ENCODE measurements at regions not wholly inside any gene's neighbourhood (a gene's known extent, or its start where the extent isn't known, plus 50 kb on each side); places are given as distances from the start of the nearest gene placed in this dataset.

DNA sequence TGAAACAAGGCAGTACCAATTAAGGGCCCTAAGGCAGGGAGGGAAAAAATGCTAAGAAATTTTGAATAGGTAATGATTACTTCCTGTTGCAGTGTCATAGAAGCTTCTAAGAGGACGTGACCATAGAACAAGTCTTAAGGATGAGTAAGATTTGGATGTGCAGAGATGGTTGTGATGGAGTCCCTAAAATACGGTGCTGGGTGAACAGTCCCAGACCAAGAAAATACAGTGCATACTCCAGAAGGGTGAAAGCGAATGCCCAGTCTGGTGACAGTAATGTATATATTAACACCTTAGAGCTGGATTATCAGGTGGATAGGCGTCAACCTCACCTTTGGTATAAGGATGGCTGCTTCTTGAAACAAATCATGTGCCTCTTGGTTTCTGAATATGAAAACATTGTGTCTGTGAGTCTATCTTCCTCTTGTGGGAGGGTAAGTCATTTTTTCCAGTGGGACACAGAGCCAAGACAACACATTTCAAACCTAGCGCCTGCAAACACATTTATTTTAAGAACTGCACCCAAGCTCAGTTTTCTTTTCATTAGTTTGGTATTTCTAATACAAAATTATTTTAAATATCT is 101.2 kb upstream of the TP63 start:
- H3K4me1 ChIP-seq (ENCODE audit: control insufficient read depth in 2 of 2, insufficient read depth in 2 of 2, low read length in 1 of 2) = peaks cover 0 to 2% of the 10 kb centered on the region in 2 donors
- H3K27ac ChIP-seq (ENCODE audit: low read depth in 2 of 2, low read length in 1 of 2) = no peak overlapping the region
- no peak overlapping the region for H3K4me3 ChIP-seq (ENCODE audit: low read depth in 1 of 2, low read length in 2 of 2)
- no peaks in the 10 kb centered on the region for H3K36me3 ChIP-seq (ENCODE audit: control insufficient read depth in 2 of 2, insufficient read depth in 2 of 2, low read length in 1 of 2)
- 83% methylated on average over 5 of the region's 5 CpGs for WGBS, 2 donors
- no peaks in the 10 kb centered on the region for H3K27me3 ChIP-seq (ENCODE audit: control insufficient read depth in 1 of 2, insufficient read depth in 2 of 2, low read length in 2 of 2)
- H3K9me3 ChIP-seq (ENCODE audit: control insufficient read depth in 2 of 2, insufficient read depth in 1 of 2, low read depth in 1 of 2, low read length in 1 of 2) = peaks cover 0 to 3% of the 10 kb centered on the region in 2 donors

DNA sequence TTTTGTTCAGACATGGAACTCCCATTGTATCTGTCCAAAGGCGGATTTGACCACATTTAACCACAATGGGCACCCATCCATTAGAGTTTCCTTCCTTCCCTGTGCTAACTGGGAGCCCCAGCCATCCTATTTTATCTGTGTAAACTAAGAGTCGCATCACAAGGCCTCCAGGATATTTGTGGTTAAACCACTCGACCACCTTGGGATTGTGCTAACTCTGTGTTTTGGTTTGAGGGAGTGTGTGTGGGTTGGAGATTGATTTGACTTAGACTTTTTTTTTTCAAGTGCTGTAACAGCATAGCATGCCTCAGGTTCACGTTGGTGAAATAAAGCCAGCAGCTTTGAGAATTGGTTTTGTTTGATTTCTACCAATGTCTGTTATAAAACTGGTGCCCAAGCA is 100.4 kb upstream of the TP63 start:
- no peaks in the 10 kb centered on the region for H3K9me3 ChIP-seq (ENCODE audit: control insufficient read depth in 2 of 2, insufficient read depth in 1 of 2, low read depth in 1 of 2, low read length in 1 of 2)
- WGBS, 2 donors = 43 to 49% methylated on average over 4 of the region's 4 CpGs

DNA sequence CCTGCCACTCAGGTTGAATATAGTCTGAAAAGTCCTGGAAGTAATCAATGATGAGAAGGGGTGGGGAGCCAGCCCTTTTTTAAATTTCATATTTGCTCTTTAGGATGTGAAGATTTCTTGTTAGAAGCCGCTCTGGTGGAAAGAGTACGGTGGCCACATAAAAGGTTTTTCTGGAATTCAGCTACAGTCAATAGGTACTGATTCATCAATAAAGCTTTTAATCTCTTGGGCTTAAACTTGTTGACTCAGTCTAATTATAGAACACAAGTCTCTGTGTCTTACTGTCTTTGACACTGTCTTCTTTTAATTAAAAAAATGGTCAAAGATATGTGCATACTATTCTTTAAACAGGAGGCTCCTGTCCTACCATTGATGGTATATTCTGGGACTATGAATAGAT is 99.9 kb upstream of the TP63 start:
- H3K27ac ChIP-seq (ENCODE audit: low read depth in 2 of 2, low read length in 1 of 2) = no peak overlapping the region
- WGBS, 2 donors = 48 to 55% methylated on average over 2 of the region's 2 CpGs
- no peak overlapping the region for H3K4me3 ChIP-seq (ENCODE audit: low read depth in 1 of 2, low read length in 2 of 2)
- H3K4me1 ChIP-seq (ENCODE audit: control insufficient read depth in 2 of 2, insufficient read depth in 2 of 2, low read length in 1 of 2) = peaks cover 0 to 2% of the 10 kb centered on the region in 2 donors
- H3K27me3 ChIP-seq (ENCODE audit: control insufficient read depth in 1 of 2, insufficient read depth in 2 of 2, low read length in 2 of 2) = no peaks in the 10 kb centered on the region
- H3K36me3 ChIP-seq (ENCODE audit: control insufficient read depth in 2 of 2, insufficient read depth in 2 of 2, low read length in 1 of 2) = no peaks in the 10 kb centered on the region
- H3K9me3 ChIP-seq (ENCODE audit: control insufficient read depth in 2 of 2, insufficient read depth in 1 of 2, low read depth in 1 of 2, low read length in 1 of 2) = no peaks in the 10 kb centered on the region

More for the DNA sequence above, 100.4 kb upstream of the TP63 start:
- H3K4me3 ChIP-seq (ENCODE audit: low read depth in 1 of 2, low read length in 2 of 2) = no peak overlapping the region
- peaks cover 0 to 2% of the 10 kb centered on the region in 2 donors for H3K4me1 ChIP-seq (ENCODE audit: control insufficient read depth in 2 of 2, insufficient read depth in 2 of 2, low read length in 1 of 2)
- H3K36me3 ChIP-seq (ENCODE audit: control insufficient read depth in 2 of 2, insufficient read depth in 2 of 2, low read length in 1 of 2) = no peaks in the 10 kb centered on the region
- no peaks in the 10 kb centered on the region for H3K27me3 ChIP-seq (ENCODE audit: control insufficient read depth in 1 of 2, insufficient read depth in 2 of 2, low read length in 2 of 2)
- H3K27ac ChIP-seq (ENCODE audit: low read depth in 2 of 2, low read length in 1 of 2) = no peak overlapping the region

DNA sequence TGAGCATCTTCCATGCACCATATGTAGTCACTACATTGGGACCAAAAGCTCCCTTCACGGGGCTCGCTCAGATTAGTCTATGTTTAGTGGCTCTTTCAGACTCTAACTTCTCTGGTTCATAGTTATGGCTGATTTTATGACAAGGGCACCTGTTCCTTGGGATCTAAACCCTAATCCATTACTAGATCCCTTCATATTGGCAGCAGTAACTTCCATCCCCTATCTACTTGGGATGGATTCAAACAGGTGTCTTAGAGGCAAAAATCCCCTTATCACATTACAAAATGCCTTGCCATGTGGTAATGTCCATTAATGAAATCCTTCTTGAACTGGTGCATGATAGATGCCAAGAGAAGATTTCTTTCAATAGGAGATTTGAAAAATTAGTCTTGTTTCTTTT is 96.7 kb upstream of the TP63 start:
- H3K27ac ChIP-seq (ENCODE audit: low read depth in 2 of 2, low read length in 1 of 2) = no peak overlapping the region
- peaks cover 0 to 2% of the 10 kb centered on the region in 2 donors for H3K4me1 ChIP-seq (ENCODE audit: control insufficient read depth in 2 of 2, insufficient read depth in 2 of 2, low read length in 1 of 2)
- no peaks in the 10 kb centered on the region for H3K9me3 ChIP-seq (ENCODE audit: control insufficient read depth in 2 of 2, insufficient read depth in 1 of 2, low read depth in 1 of 2, low read length in 1 of 2)
- H3K36me3 ChIP-seq (ENCODE audit: control insufficient read depth in 2 of 2, insufficient read depth in 2 of 2, low read length in 1 of 2) = no peaks in the 10 kb centered on the region
- no peaks in the 10 kb centered on the region for H3K27me3 ChIP-seq (ENCODE audit: control insufficient read depth in 1 of 2, insufficient read depth in 2 of 2, low read length in 2 of 2)
- no peak overlapping the region for H3K4me3 ChIP-seq (ENCODE audit: low read depth in 1 of 2, low read length in 2 of 2)
- WGBS, 2 donors = 90 to 98% methylated on average over 2 of the region's 2 CpGs

DNA sequence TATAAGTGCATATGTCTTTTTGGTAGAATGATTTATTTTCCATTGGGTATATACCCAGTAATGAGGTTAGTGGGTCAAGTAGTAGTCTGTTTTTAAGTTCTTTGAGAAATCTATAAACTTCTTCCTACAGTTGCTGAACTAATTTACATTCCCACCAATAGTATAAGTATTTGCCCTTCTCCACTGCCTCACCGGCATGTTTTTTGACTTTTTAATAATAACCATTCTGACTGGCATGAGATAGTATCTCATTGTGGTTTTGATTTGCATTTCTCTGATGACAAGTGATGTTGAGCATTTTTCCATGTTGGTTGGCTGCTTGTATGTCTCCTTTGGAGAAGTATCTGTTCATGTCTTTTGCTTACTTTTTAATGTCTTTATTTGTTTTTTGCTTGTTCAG is 94.1 kb upstream of the TP63 start:
- no peaks in the 10 kb centered on the region for H3K9me3 ChIP-seq (ENCODE audit: control insufficient read depth in 2 of 2, insufficient read depth in 1 of 2, low read depth in 1 of 2, low read length in 1 of 2)
- no peak overlapping the region for H3K27ac ChIP-seq (ENCODE audit: low read depth in 2 of 2, low read length in 1 of 2)

DNA sequence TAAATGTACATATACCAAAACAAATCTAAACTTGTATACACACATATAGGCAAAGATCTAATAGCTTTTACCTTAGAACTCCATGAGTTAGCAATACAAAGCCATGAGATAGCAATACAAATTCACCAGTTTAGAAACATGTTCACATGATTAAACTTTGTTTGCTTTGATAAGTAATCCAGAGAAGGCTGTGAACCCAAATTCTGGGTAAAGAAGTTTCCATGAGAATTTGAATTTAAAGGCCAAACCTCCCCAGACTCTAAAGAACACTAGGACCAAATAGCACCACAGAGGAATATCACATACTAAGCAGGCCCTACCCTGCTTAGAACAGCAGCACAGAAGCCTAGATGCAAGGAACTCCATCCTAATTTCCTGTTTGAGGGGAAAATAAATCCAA is 83.7 kb upstream of the TP63 start:
- Histone ChIP-seq H3K9me3 (ENCODE audit: control insufficient read depth in 2 of 2, insufficient read depth in 1 of 2, low read depth in 1 of 2, low read length in 1 of 2) (no peaks in the 10 kb centered on the region), H3K27ac (ENCODE audit: low read depth in 2 of 2, low read length in 1 of 2) (no peak overlapping the region), H3K4me1 (ENCODE audit: control insufficient read depth in 2 of 2, insufficient read depth in 2 of 2, low read length in 1 of 2) (no peaks in the 10 kb centered on the region), H3K4me3 (ENCODE audit: low read depth in 1 of 2, low read length in 2 of 2) (no peak overlapping the region), H3K36me3 (ENCODE audit: control insufficient read depth in 2 of 2, insufficient read depth in 2 of 2, low read length in 1 of 2) (no peaks in the 10 kb centered on the region), H3K27me3 (ENCODE audit: control insufficient read depth in 1 of 2, insufficient read depth in 2 of 2, low read length in 2 of 2) (no peaks in the 10 kb centered on the region)

More for the DNA sequence above, 94.1 kb upstream of the TP63 start:
- 77 to 88% methylated on average over 1 of the region's 1 CpG for WGBS, 2 donors
- H3K4me1 ChIP-seq (ENCODE audit: control insufficient read depth in 2 of 2, insufficient read depth in 2 of 2, low read length in 1 of 2) = no peaks in the 10 kb centered on the region
- H3K4me3 ChIP-seq (ENCODE audit: low read depth in 1 of 2, low read length in 2 of 2) = no peak overlapping the region
- no peaks in the 10 kb centered on the region for H3K36me3 ChIP-seq (ENCODE audit: control insufficient read depth in 2 of 2, insufficient read depth in 2 of 2, low read length in 1 of 2)
- no peaks in the 10 kb centered on the region for H3K27me3 ChIP-seq (ENCODE audit: control insufficient read depth in 1 of 2, insufficient read depth in 2 of 2, low read length in 2 of 2)

DNA sequence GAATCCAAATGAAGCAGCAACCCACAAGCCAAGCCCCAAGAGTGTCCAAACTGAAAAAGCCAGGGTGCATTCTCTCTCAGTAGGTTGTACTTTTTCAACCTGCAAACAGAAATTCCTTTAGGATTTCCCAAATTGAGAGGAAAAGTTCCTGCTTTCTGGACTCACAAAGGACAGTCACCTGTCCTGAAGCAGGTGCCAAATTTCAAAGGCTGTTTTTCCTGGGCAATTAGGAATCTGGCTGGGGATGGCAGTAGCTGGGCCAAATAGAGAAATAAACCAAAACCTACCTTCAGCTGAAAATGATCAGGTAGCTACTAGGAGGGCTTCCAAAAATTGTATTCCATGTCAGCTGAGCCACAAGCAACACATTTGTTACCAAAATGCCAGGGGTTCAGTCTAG is 83.1 kb upstream of the TP63 start:
- Histone ChIP-seq H3K4me1 (ENCODE audit: control insufficient read depth in 2 of 2, insufficient read depth in 2 of 2, low read length in 1 of 2) (no peaks in the 10 kb centered on the region), H3K4me3 (ENCODE audit: low read depth in 1 of 2, low read length in 2 of 2) (no peak overlapping the region), H3K9me3 (ENCODE audit: control insufficient read depth in 2 of 2, insufficient read depth in 1 of 2, low read depth in 1 of 2, low read length in 1 of 2) (no peaks in the 10 kb centered on the region), H3K36me3 (ENCODE audit: control insufficient read depth in 2 of 2, insufficient read depth in 2 of 2, low read length in 1 of 2) (no peaks in the 10 kb centered on the region), H3K27ac (ENCODE audit: low read depth in 2 of 2, low read length in 1 of 2) (no peak overlapping the region), H3K27me3 (ENCODE audit: control insufficient read depth in 1 of 2, insufficient read depth in 2 of 2, low read length in 2 of 2) (no peaks in the 10 kb centered on the region)

DNA sequence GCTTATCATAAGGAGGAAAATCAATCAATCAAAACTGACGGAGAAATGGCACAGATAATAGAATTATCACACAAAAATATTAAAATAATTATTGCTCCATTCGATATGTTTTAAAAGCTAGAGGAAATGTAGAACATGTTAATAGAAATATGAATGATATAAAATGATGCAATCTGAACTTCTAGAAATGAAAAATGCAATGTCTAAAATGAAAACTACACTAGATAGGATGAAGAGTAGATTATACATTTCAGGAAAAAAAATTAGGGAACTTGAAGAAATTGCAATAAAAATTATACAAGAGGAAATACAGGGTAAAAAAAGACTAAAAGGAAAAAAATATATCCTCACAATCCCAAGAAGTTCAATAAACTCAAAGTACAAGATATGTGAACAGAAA is 80.2 kb upstream of the TP63 start:
- no peak overlapping the region for H3K4me3 ChIP-seq (ENCODE audit: low read depth in 1 of 2, low read length in 2 of 2)
- H3K27ac ChIP-seq (ENCODE audit: low read depth in 2 of 2, low read length in 1 of 2) = no peak overlapping the region
- H3K4me1 ChIP-seq (ENCODE audit: control insufficient read depth in 2 of 2, insufficient read depth in 2 of 2, low read length in 1 of 2) = no peaks in the 10 kb centered on the region
- H3K36me3 ChIP-seq (ENCODE audit: control insufficient read depth in 2 of 2, insufficient read depth in 2 of 2, low read length in 1 of 2) = no peaks in the 10 kb centered on the region
- H3K27me3 ChIP-seq (ENCODE audit: control insufficient read depth in 1 of 2, insufficient read depth in 2 of 2, low read length in 2 of 2) = no peaks in the 10 kb centered on the region
- WGBS, 2 donors = 46 to 49% methylated on average over 2 of the region's 2 CpGs
- H3K9me3 ChIP-seq (ENCODE audit: control insufficient read depth in 2 of 2, insufficient read depth in 1 of 2, low read depth in 1 of 2, low read length in 1 of 2) = no peaks in the 10 kb centered on the region

DNA sequence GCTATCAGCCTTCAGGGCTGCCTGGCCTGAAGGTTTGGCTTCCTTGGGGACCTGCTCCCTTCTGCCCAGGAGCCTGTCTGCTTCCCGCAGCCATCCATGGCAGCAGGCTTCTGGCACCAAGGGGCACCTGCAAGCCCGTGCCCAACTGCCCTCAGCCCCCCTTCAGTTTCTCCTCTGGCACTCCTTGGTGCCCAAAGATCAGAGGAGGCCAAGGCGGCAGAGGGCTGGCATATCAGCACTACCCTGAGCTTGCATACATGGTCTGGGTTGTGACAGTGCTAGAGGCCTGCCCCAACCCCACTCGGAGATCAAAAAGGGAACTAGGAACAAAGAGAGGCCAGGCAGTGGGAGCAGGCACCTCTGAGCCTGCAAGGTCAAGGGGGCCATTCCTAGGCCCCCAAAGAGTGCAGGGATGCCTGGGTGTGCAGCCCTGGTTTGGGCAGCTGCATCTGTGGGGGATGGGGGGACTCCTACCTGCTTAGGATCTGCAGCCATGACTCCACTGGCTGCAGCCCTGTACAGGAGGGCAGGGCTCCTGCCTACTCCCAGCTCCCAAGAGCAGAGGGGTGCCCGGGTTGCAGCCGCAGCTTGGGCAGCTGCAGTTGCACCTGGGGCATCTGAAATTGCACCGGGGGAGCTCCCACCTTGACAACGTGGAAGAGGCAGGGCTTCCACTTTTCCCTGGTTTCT is 76.2 kb upstream of the TP63 start:
- H3K27ac ChIP-seq (ENCODE audit: low read depth in 2 of 2, low read length in 1 of 2) = no peak overlapping the region
- H3K4me3 ChIP-seq (ENCODE audit: low read depth in 1 of 2, low read length in 2 of 2) = no peak overlapping the region
- WGBS, 2 donors = 64 to 69% methylated on average over 8 of the region's 8 CpGs
- no peaks in the 10 kb centered on the region for H3K9me3 ChIP-seq (ENCODE audit: control insufficient read depth in 2 of 2, insufficient read depth in 1 of 2, low read depth in 1 of 2, low read length in 1 of 2)
- H3K27me3 ChIP-seq (ENCODE audit: control insufficient read depth in 1 of 2, insufficient read depth in 2 of 2, low read length in 2 of 2) = no peaks in the 10 kb centered on the region
- H3K4me1 ChIP-seq (ENCODE audit: control insufficient read depth in 2 of 2, insufficient read depth in 2 of 2, low read length in 1 of 2) = no peaks in the 10 kb centered on the region
- no peaks in the 10 kb centered on the region for H3K36me3 ChIP-seq (ENCODE audit: control insufficient read depth in 2 of 2, insufficient read depth in 2 of 2, low read length in 1 of 2)

DNA sequence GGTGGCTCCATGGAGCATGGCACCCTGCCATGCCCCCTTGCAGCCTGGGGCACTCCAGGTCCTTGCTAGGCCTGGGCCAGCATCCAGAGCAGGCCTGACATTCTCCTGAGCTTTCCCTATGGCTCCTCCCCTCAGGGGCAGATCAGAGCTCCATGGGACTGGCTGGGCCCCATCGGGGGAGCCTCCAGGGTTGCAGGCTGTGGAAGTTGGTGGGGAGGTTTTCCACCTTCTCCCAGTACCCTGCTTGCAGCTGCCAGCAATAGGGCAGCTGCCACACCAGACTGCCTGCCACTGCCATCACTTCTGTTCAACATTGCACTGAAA is 75.7 kb upstream of the TP63 start:
- Histone ChIP-seq H3K27ac (ENCODE audit: low read depth in 2 of 2, low read length in 1 of 2) (no peak overlapping the region), H3K4me3 (ENCODE audit: low read depth in 1 of 2, low read length in 2 of 2) (no peak overlapping the region), H3K4me1 (ENCODE audit: control insufficient read depth in 2 of 2, insufficient read depth in 2 of 2, low read length in 1 of 2) (no peaks in the 10 kb centered on the region), H3K27me3 (ENCODE audit: control insufficient read depth in 1 of 2, insufficient read depth in 2 of 2, low read length in 2 of 2) (no peaks in the 10 kb centered on the region), H3K9me3 (ENCODE audit: control insufficient read depth in 2 of 2, insufficient read depth in 1 of 2, low read depth in 1 of 2, low read length in 1 of 2) (no peaks in the 10 kb centered on the region), H3K36me3 (ENCODE audit: control insufficient read depth in 2 of 2, insufficient read depth in 2 of 2, low read length in 1 of 2) (no peaks in the 10 kb centered on the region)
- WGBS, 2 donors = 64 to 88% methylated on average over 1 of the region's 1 CpG

Measured in esophagus (tissue), 2 donors.